Ishikawa (cell line): ENCODE measurements at regions not wholly inside any gene's neighbourhood (a gene's known extent, or its start where the extent isn't known, plus 50 kb on each side); places are given as distances from the start of the nearest gene placed in this dataset.

Source experiments
- CEBPB ChIP-seq: IDR thresholded peaks from 2 replicates; pipeline ENCODE4 v1.6.1; 2012
- CREB1 ChIP-seq: IDR thresholded peaks from 2 replicates; pipeline ENCODE4 v1.6.1; 2012; ENCODE audit warnings: low read depth
- EGR1 ChIP-seq: IDR thresholded peaks from 2 replicates; pipeline ENCODE4 v1.6.1; 2012
- EP300 ChIP-seq: IDR thresholded peaks from 2 replicates; pipeline ENCODE4 v1.6.1; 2012; ENCODE audit warnings: borderline replicate concordance
- FOXM1 ChIP-seq: IDR thresholded peaks from 2 replicates; pipeline ENCODE4 v1.6.1; 2012; ENCODE audit warnings: low read depth, borderline replicate concordance
- MAX ChIP-seq: IDR thresholded peaks from 2 replicates; pipeline ENCODE4 v1.6.1; 2012
- NFIC ChIP-seq: IDR thresholded peaks from 2 replicates; pipeline ENCODE4 v1.6.1; 2012
- RAD21 ChIP-seq: IDR thresholded peaks from 2 replicates; pipeline ENCODE4 v1.6.1; 2012; ENCODE audit warnings: low read depth
- REST ChIP-seq: IDR thresholded peaks from 2 replicates; pipeline ENCODE4 v1.6.1; 2012; ENCODE audit warnings: low read depth, mild to moderate bottlenecking
- TAF1 ChIP-seq: IDR thresholded peaks from 2 replicates; pipeline ENCODE4 v1.6.1; 2012; ENCODE audit warnings: low read depth, mild to moderate bottlenecking
- TCF12 ChIP-seq: IDR thresholded peaks from 2 replicates; pipeline ENCODE4 v1.6.1; 2012; ENCODE audit warnings: low read depth
- TEAD4 ChIP-seq: IDR thresholded peaks from 2 replicates; pipeline ENCODE4 v1.6.1; 2012
- USF1 ChIP-seq: IDR thresholded peaks from 2 replicates; pipeline ENCODE4 v1.6.1; 2012
- YY1 ChIP-seq: IDR thresholded peaks from 2 replicates; pipeline ENCODE4 v1.6.1; 2012; ENCODE audit warnings: low read depth
- ZBTB7A ChIP-seq: IDR thresholded peaks from 2 replicates; pipeline ENCODE4 v1.6.1; 2012; ENCODE audit warnings: low read depth

- TF ChIP-seq USF1, result no peak
- TF ChIP-seq FOXM1, result no peak
- TF ChIP-seq TCF12, result no peak
- no peak for TF ChIP-seq TAF1
- no peak for TF ChIP-seq MAX
- TF ChIP-seq YY1, result no peak
- no peak for TF ChIP-seq RAD21
Measured at GRCh38 chr10:129342385-129342784, 124.7 kb upstream of the MGMT start.

- no peak for TF ChIP-seq EP300
- no peak for TF ChIP-seq FOXM1
- TF ChIP-seq TCF12, result no peak
- TF ChIP-seq TAF1, result no peak
- TF ChIP-seq ZBTB7A, result no peak
- no peak for TF ChIP-seq CREB1
- no peak for TF ChIP-seq EGR1
- no peak for TF ChIP-seq RAD21
- TF ChIP-seq TEAD4, result no peak
Measured at GRCh38 chr10:129343141-129343540, 123.9 kb upstream of the MGMT start.

- TF ChIP-seq REST (no peak), ZBTB7A (no peak), RAD21 (no peak), FOXM1 (no peak), MAX (no peak), TCF12 (no peak), TEAD4 (no peak), YY1 (no peak), EP300 (no peak), USF1 (no peak), NFIC (no peak), TAF1 (no peak), CEBPB (no peak), CREB1 (no peak), EGR1 (no peak)
Measured at GRCh38 chr10:129344103-129344502, 122.9 kb upstream of the MGMT start.

GRCh38 chr10:129344731-129345355 is 122.2 kb upstream of the MGMT start:
- TF ChIP-seq RAD21 (no peak), YY1 (no peak), ZBTB7A (no peak), NFIC (no peak), REST (no peak), TEAD4 (no peak), EGR1 (no peak), MAX (no peak), EP300 (no peak), FOXM1 (no peak), TAF1 (no peak), USF1 (no peak), CREB1 (no peak)

- no peak for TF ChIP-seq MAX
- no peak for TF ChIP-seq RAD21
- TF ChIP-seq NFIC, result no peak
- no peak for TF ChIP-seq CEBPB
- TF ChIP-seq TCF12, result no peak
- no peak for TF ChIP-seq TAF1
- no peak for TF ChIP-seq TEAD4
- no peak for TF ChIP-seq EP300
- TF ChIP-seq EGR1, result no peak
- TF ChIP-seq FOXM1, result no peak
- TF ChIP-seq USF1, result no peak
- no peak for TF ChIP-seq YY1
- no peak for TF ChIP-seq REST
- TF ChIP-seq ZBTB7A, result no peak
- TF ChIP-seq CREB1, result no peak
Measured at GRCh38 chr10:129345763-129346162, 121.3 kb upstream of the MGMT start.
